Stomach (tissue), 4 donors: ENCODE measurements at regions not wholly inside any gene's neighbourhood (a gene's known extent, or its start where the extent isn't known, plus 50 kb on each side); places are given as distances from the start of the nearest gene placed in this dataset.

Source experiments
- POLR2AphosphoS5 ChIP-seq, 3 donors: sonication (generic); formaldehyde crosslinking; IDR thresholded peaks; one replicate each; pipeline ENCODE4 v1.6.1; 2016; ENCODE audit warnings: antibody characterized with exemption in 3 of 3
- TF ChIP-seq, protein P1 (sequence below), 7 experiments: fragments of 450-650 bp in 4 of 7; fragments of 200-600 bp in 3 of 7; sonication (generic) in 3 of 7; IDR thresholded peaks; one replicate each; pipeline ENCODE4 v1.5.1; 2016 to 2019; ENCODE audit warnings: antibody characterized with exemption in 7 of 7, control low read depth in 2 of 7, mild to moderate bottlenecking in 1 of 7

DNA sequence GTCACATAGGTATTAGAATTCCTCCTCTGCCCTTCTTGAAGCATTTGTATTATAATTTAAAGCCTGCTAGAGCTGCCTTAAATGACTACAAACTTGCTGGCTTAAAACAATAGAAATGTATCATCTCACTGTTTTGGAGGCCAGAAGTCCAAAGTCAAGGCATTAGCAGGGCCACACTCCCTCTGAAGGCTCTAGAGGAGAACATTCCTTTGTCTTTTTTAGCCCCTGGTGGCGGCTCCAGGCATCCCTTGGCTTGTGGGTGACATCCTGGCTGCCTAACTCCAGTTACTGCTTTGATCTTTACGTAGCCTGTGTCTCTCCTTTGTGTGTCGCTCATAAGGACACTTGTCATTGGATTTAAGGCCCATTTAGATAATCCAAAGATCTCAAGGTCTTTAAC is 186.6 kb upstream of the SALL1 start:
- no peak for TF ChIP-seq POLR2AphosphoS5 (IDR thresholded peaks at IDR 0.05)
- TF ChIP-seq, protein P1, sequence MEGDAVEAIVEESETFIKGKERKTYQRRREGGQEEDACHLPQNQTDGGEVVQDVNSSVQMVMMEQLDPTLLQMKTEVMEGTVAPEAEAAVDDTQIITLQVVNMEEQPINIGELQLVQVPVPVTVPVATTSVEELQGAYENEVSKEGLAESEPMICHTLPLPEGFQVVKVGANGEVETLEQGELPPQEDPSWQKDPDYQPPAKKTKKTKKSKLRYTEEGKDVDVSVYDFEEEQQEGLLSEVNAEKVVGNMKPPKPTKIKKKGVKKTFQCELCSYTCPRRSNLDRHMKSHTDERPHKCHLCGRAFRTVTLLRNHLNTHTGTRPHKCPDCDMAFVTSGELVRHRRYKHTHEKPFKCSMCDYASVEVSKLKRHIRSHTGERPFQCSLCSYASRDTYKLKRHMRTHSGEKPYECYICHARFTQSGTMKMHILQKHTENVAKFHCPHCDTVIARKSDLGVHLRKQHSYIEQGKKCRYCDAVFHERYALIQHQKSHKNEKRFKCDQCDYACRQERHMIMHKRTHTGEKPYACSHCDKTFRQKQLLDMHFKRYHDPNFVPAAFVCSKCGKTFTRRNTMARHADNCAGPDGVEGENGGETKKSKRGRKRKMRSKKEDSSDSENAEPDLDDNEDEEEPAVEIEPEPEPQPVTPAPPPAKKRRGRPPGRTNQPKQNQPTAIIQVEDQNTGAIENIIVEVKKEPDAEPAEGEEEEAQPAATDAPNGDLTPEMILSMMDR (IDR thresholded peaks at IDR 0.05), result no peak
